CD4-positive, alpha-beta T cell (primary cell): ENCODE measurements at regions not wholly inside any gene's neighbourhood (a gene's known extent, or its start where the extent isn't known, plus 50 kb on each side); places are given as distances from the start of the nearest gene placed in this dataset.
"Not testable (repeated sequence)": the region's sequence is repeated elsewhere in the genome, so short reads cannot be mapped to it uniquely, and the experiment has no call there.

ENCODE experiments used
- ATAC-seq: fragments of 200-7000 bp; cut with Tn5 transposase; one replicate; pipeline ENCODE4 v1.10.0; 2022; ENCODE audit warnings: mild to moderate bottlenecking; ENCODE audit not compliant: poor library complexity
- CTCF ChIA-PET: fragments of 350-600 bp; sonication (Branson Sonifier 250); formaldehyde crosslinking; loops from one replicate; lab custom pipeline; 2021; ENCODE audit warnings: antibody characterized with exemption, inconsistent platforms; lab: Charles Lee
- POLR2A ChIA-PET: fragments of 350-600 bp; sonication (Branson Sonifier 250); formaldehyde crosslinking; loops from one replicate; lab custom pipeline; 2021; ENCODE audit warnings: antibody characterized with exemption, inconsistent platforms; lab: Charles Lee
- DNase-seq, 14 experiments: peaks; one replicate each; pipeline ENCODE4 v3.0.0-alpha.2; 2013 to 2020; ENCODE audit warnings: mixed read lengths in 2 of 14
- H3K27ac ChIP-seq, 2 donors: one replicate each; pipeline versions ENCODE4 v1.5.1 to v1.7.0; 2013; ENCODE audit warnings: low read length in 2 of 2, low read depth in 1 of 2, mild to moderate bottlenecking in 1 of 2
- H3K27me3 ChIP-seq, 2 experiments: 1 replicate in 1 of 2; 2 replicates in 1 of 2; pipeline versions ENCODE4 v1.6.1 to v1.7.0; 2013; ENCODE audit warnings: low read length in 2 of 2, control low read depth in 1 of 2, mild to moderate bottlenecking in 1 of 2, moderate library complexity in 1 of 2; ENCODE audit not compliant: insufficient read depth in 2 of 2, control insufficient read depth in 1 of 2
- H3K36me3 ChIP-seq: one replicate; pipeline ENCODE4 v1.6.1; 2013; ENCODE audit warnings: low read length, control low read depth; ENCODE audit not compliant: insufficient read depth
- H3K4me1 ChIP-seq: one replicate; pipeline ENCODE4 v1.6.1; 2013; ENCODE audit warnings: low read length, control low read depth; ENCODE audit not compliant: insufficient read depth
- H3K4me3 ChIP-seq: one replicate; pipeline ENCODE4 v1.5.1; 2013; ENCODE audit warnings: mild to moderate bottlenecking, low read length, moderate library complexity
- H3K9me3 ChIP-seq, 2 experiments: 1 replicate in 1 of 2; 2 replicates in 1 of 2; pipeline versions ENCODE4 v1.6.1 to v1.7.0; 2013; ENCODE audit warnings: low read length in 2 of 2, mild to moderate bottlenecking in 2 of 2, control low read depth in 1 of 2, moderate library complexity in 1 of 2; ENCODE audit not compliant: control insufficient read depth in 1 of 2, insufficient read depth in 1 of 2
- H3K27ac Mint-ChIP-seq: one replicate; pipeline ENCODE4 v1.8.0; 2020; ENCODE audit warnings: mixed read lengths
- H3K27me3 Mint-ChIP-seq: one replicate; pipeline ENCODE4 v1.8.0; 2021; ENCODE audit warnings: mixed read lengths
- H3K36me3 Mint-ChIP-seq: one replicate; pipeline ENCODE4 v1.8.0; 2021; ENCODE audit warnings: low read depth, mixed read lengths
- H3K4me1 Mint-ChIP-seq: one replicate; pipeline ENCODE4 v1.8.0; 2021; ENCODE audit warnings: low read depth, mixed read lengths
- H3K4me3 Mint-ChIP-seq: one replicate; pipeline ENCODE4 v1.8.0; 2020; ENCODE audit warnings: mild to moderate bottlenecking, mixed read lengths
- H3K9me3 Mint-ChIP-seq: one replicate; pipeline ENCODE4 v1.8.0; 2020; ENCODE audit warnings: mixed read lengths
- intact Hi-C, 2 experiments: fragments of 100-400 bp; cut with DNase I in 1 of 2; cut with micrococcal nuclease in 1 of 2; formaldehyde crosslinking; loops; one replicate each; pipeline versions ENCODE4 v1.15.1 to v1.9.0; 2023 to 2025; cut with DNase I, micrococcal nuclease

DNA sequence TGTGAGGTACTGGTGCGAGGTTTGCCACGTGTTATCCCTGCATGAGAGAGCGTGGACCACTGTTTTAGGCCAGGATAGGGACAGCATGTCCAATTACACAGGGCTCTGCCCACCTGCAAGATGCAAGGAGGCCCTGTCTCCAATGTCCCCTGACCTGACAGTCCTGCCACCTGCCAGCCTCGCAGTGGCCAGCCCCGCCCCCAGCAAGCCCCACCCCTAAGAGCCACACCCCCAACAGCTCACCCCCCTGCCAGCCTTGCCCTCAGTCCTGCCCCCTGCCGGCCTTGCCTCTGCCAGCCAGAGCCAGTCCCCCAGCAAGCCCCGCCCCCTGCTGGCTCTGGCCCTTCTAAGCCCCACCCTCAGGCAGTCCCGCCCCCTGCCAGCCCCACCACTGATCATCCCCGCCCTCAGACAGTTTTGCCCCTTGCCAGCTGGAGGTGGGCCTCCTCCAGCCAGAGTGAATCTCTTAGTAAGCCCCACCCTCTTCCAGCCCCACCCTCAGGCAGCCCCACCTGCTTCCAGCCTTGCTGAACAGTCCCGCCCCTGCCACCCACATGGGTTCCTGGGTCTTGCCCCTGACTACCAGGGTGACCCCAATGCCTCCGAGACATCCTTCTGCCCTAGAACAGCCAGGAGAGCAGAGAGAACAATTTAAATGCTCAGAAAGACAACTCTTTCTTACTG is 62.3 kb upstream of the DPP6 start:
- H3K27me3 ChIP-seq, H3K36me3 ChIP-seq, H3K27me3 Mint-ChIP-seq, DNase-seq, H3K27ac ChIP-seq, CTCF ChIA-PET, ATAC-seq, H3K27ac Mint-ChIP-seq, H3K4me1 ChIP-seq, H3K36me3 Mint-ChIP-seq, POLR2A ChIA-PET, H3K9me3 ChIP-seq, H3K4me3 Mint-ChIP-seq, H3K9me3 Mint-ChIP-seq, H3K4me1 Mint-ChIP-seq, H3K4me3 ChIP-seq, intact Hi-C loops: not testable (repeated sequence)

DNA sequence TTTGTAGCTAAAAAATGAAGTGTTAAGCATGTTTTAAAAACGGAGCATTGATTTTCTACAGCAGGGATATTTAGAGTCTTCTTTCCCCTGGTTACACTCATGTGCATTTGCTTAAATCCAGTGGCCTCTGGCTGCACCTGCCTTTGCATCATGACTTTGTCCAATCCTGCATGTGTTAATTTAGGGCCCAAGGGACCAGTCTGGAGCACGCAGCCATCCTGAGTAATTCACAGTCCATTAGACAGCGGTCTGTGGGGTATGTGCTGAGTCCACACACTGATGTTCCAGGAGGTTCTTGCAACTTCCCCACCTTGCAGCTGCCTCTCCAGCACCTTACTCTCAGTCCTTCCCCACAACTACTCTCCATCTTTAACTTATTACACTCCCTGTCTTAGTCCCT is 60.7 kb upstream of the DPP6 start:
- H3K27ac ChIP-seq, H3K27me3 Mint-ChIP-seq, H3K9me3 ChIP-seq, H3K36me3 ChIP-seq, H3K4me3 Mint-ChIP-seq, H3K9me3 Mint-ChIP-seq, H3K4me1 ChIP-seq, H3K4me3 ChIP-seq, H3K27me3 ChIP-seq, DNase-seq, H3K4me1 Mint-ChIP-seq, H3K27ac Mint-ChIP-seq, ATAC-seq, POLR2A ChIA-PET, CTCF ChIA-PET, H3K36me3 Mint-ChIP-seq, intact Hi-C loops: not testable (repeated sequence)

- H3K4me1 ChIP-seq, DNase-seq, H3K4me1 Mint-ChIP-seq, H3K27ac Mint-ChIP-seq, H3K27me3 ChIP-seq, H3K27me3 Mint-ChIP-seq, H3K27ac ChIP-seq, H3K9me3 ChIP-seq, H3K9me3 Mint-ChIP-seq, H3K36me3 ChIP-seq, POLR2A ChIA-PET, ATAC-seq, H3K36me3 Mint-ChIP-seq, H3K4me3 Mint-ChIP-seq, CTCF ChIA-PET, intact Hi-C loops, H3K4me3 ChIP-seq: not testable (repeated sequence)
Observed at GRCh38 chr7:153993402-153993801, 58.8 kb upstream of the DPP6 start.

GRCh38 chr7:153998896-153999295 is 53.3 kb upstream of the DPP6 start:
- H3K9me3 Mint-ChIP-seq, POLR2A ChIA-PET, H3K36me3 Mint-ChIP-seq, H3K27me3 Mint-ChIP-seq, H3K36me3 ChIP-seq, H3K4me1 Mint-ChIP-seq, ATAC-seq, intact Hi-C loops, H3K27ac ChIP-seq, DNase-seq, H3K4me3 ChIP-seq, H3K27me3 ChIP-seq, H3K27ac Mint-ChIP-seq, H3K9me3 ChIP-seq, CTCF ChIA-PET, H3K4me1 ChIP-seq, H3K4me3 Mint-ChIP-seq: not testable (repeated sequence)
